Smooth muscle cell (in vitro differentiated cells): ENCODE measurements at regions not wholly inside any gene's neighbourhood (a gene's known extent, or its start where the extent isn't known, plus 50 kb on each side); places are given as distances from the start of the nearest gene placed in this dataset.

Source experiments
- DNase-seq: peaks from one replicate; lab custom pipeline; 2025; ENCODE audit not compliant: unreplicated experiment; lab: John Stamatoyannopoulos, UW
- H2AFZ ChIP-seq: fragments of 200-600 bp; sonication (generic); 2 replicates; pipeline ENCODE4 v1.6.0; 2016; ENCODE audit warnings: antibody characterized with exemption, low read depth, mild to moderate bottlenecking
- H3F3A ChIP-seq: fragments of 200-600 bp; sonication (generic); 2 replicates; pipeline ENCODE4 v1.6.0; 2017; ENCODE audit warnings: antibody characterized with exemption, low read depth
- H3K27ac ChIP-seq: fragments of 200-600 bp; sonication (generic); 2 replicates; pipeline ENCODE4 v1.5.1; 2016; ENCODE audit warnings: low read depth, mild to moderate bottlenecking
- H3K27me3 ChIP-seq: fragments of 200-600 bp; sonication (generic); 2 replicates; pipeline ENCODE4 v1.6.1; 2016; ENCODE audit warnings: low read depth, mild to moderate bottlenecking
- H3K36me3 ChIP-seq: fragments of 200-600 bp; sonication (generic); 2 replicates; pipeline ENCODE4 v1.5.1; 2016; ENCODE audit warnings: low read depth
- H3K4me1 ChIP-seq: fragments of 200-600 bp; sonication (generic); 2 replicates; pipeline ENCODE4 v1.5.1; 2016; ENCODE audit warnings: low read depth
- H3K4me2 ChIP-seq: fragments of 200-600 bp; sonication (generic); 2 replicates; pipeline ENCODE4 v1.6.0; 2016; ENCODE audit warnings: mild to moderate bottlenecking
- H3K4me3 ChIP-seq: fragments of 200-600 bp; sonication (generic); 2 replicates; pipeline ENCODE4 v1.5.1; 2016; ENCODE audit warnings: mild to moderate bottlenecking
- H3K79me2 ChIP-seq: fragments of 200-600 bp; sonication (generic); 2 replicates; pipeline ENCODE4 v1.6.0; 2016; ENCODE audit warnings: low read depth, mild to moderate bottlenecking
- H3K9ac ChIP-seq: fragments of 200-600 bp; sonication (generic); 2 replicates; pipeline ENCODE4 v1.6.0; 2016; ENCODE audit warnings: low read depth
- H3K9me3 ChIP-seq: fragments of 200-600 bp; sonication (generic); replicated peaks from 2 replicates; pipeline ENCODE4 v1.5.1; 2016; ENCODE audit warnings: low read depth
- H4K20me1 ChIP-seq: fragments of 200-600 bp; sonication (generic); 2 replicates; pipeline ENCODE4 v1.6.0; 2016; ENCODE audit warnings: low read depth
- CTCF ChIP-seq: fragments of 200-600 bp; sonication (generic); IDR thresholded peaks from 2 replicates; pipeline ENCODE4 v1.5.1; 2017; ENCODE audit warnings: borderline replicate concordance, mild to moderate bottlenecking, antibody characterized with exemption; ENCODE audit not compliant: insufficient read depth, poor library complexity, severe bottlenecking
- WGBS: methylation state at CpG from one replicate; pipeline ENCODE4 v1.1.7; 2016; ENCODE audit warnings: low lambda C conversion rate; 5-methylcytosine and 5-hydroxymethylcytosine counted together

GRCh38 chr4:156329779-156330178, 376.1 kb upstream of the CTSO start:
- H3K27me3 ChIP-seq, result no peaks in the 10 kb centered on the region
- H3K9me3 ChIP-seq, result no peaks in the 10 kb centered on the region
- no peak for DNase-seq
- no peaks in the 10 kb centered on the region for H4K20me1 ChIP-seq
- H3K9ac ChIP-seq, result peak overlapping the region; percentile 20
- no peaks in the 10 kb centered on the region for H3K79me2 ChIP-seq
- H2AFZ ChIP-seq, result peak overlapping the region; percentile 81
- no peak overlapping the region for H3K4me3 ChIP-seq
- no peaks in the 10 kb centered on the region for H3K36me3 ChIP-seq
- H3K4me2 ChIP-seq, result peak overlapping the region; percentile 71
- peak overlapping the region; percentile 74 for H3K27ac ChIP-seq
- TF ChIP-seq CTCF, result no peak
- H3F3A ChIP-seq, result no peaks in the 10 kb centered on the region
- 21% methylated on average over 1 of the region's 1 CpG for WGBS
- H3K4me1 ChIP-seq, result no peaks in the 10 kb centered on the region

GRCh38 chr4:156328882-156329281, 375.2 kb upstream of the CTSO start:
- H3K27me3 ChIP-seq, result no peaks in the 10 kb centered on the region
- H4K20me1 ChIP-seq, result no peaks in the 10 kb centered on the region
- no peak for TF ChIP-seq CTCF
- H2AFZ ChIP-seq, result peak overlapping the region; percentile 32
- no peaks in the 10 kb centered on the region for H3K9me3 ChIP-seq
- H3K9ac ChIP-seq, result no peak overlapping the region
- peak overlapping the region; percentile 71 for H3K4me2 ChIP-seq
- DNase-seq, result no peak
- no peaks in the 10 kb centered on the region for H3F3A ChIP-seq
- H3K27ac ChIP-seq, result peak overlapping the region; percentile 74
- H3K4me3 ChIP-seq, result no peak overlapping the region
- H3K36me3 ChIP-seq, result no peaks in the 10 kb centered on the region
- WGBS, result 78% methylated on average over 3 of the region's 3 CpGs
- no peaks in the 10 kb centered on the region for H3K4me1 ChIP-seq
- no peaks in the 10 kb centered on the region for H3K79me2 ChIP-seq

GRCh38 chr4:156326246-156326645, 372.6 kb upstream of the CTSO start:
- Histone ChIP-seq H3K4me1 (peaks cover 11% of the 10 kb centered on the region), H4K20me1 (no peaks in the 10 kb centered on the region), H3K9ac (no peak overlapping the region), H3K36me3 (no peaks in the 10 kb centered on the region), H3K79me2 (no peaks in the 10 kb centered on the region), H3K4me2 (no peak overlapping the region), H3K9me3 (no peaks in the 10 kb centered on the region), H3F3A (peaks cover 16% of the 10 kb centered on the region), H3K4me3 (no peak overlapping the region), H2AFZ (no peak overlapping the region), H3K27me3 (no peaks in the 10 kb centered on the region), H3K27ac (no peak overlapping the region)
- TF ChIP-seq CTCF, result no peak
- 91% methylated on average over 4 of the region's 4 CpGs for WGBS
- DNase-seq, result no peak

- Histone ChIP-seq H3K9ac (peak overlapping the region; percentile 45), H2AFZ (no peak overlapping the region), H4K20me1 (no peaks in the 10 kb centered on the region), H3K27ac (peak overlapping the region; percentile 90), H3K79me2 (no peaks in the 10 kb centered on the region), H3K4me3 (no peak overlapping the region), H3F3A (peaks cover 16% of the 10 kb centered on the region), H3K9me3 (peaks cover 3% of the 10 kb centered on the region), H3K4me1 (peaks cover 11% of the 10 kb centered on the region), H3K36me3 (no peaks in the 10 kb centered on the region), H3K4me2 (peak overlapping the region; percentile 61), H3K27me3 (no peaks in the 10 kb centered on the region)
- no peak for DNase-seq
- no peak for TF ChIP-seq CTCF
These were observed 368.9 kb upstream of the CTSO start for GRCh38 chr4:156322592-156322991.
